Mesenchymal stem cell (in vitro differentiated cells and primary cell): ENCODE measurements at regions not wholly inside any gene's neighbourhood (a gene's known extent, or its start where the extent isn't known, plus 50 kb on each side); places are given as distances from the start of the nearest gene placed in this dataset.
A peak's percentile ranks its signal among the peaks of the same experiment; 100 is the strongest.

Experiments
- DNase-seq: peaks from one replicate; pipeline ENCODE4 v3.0.0-alpha.2; 2013
- H2AFZ ChIP-seq: one replicate; pipeline ENCODE4 v1.6.1; 2013; ENCODE audit warnings: low read depth, mild to moderate bottlenecking, control low read depth, inconsistent platforms, low read length, moderate library complexity
- H2AK5ac ChIP-seq: 2 replicates; pipeline ENCODE4 v1.6.1; 2013; ENCODE audit warnings: low read length, moderate library complexity, mild to moderate bottlenecking, inconsistent platforms; ENCODE audit not compliant: severe bottlenecking
- H2BK120ac ChIP-seq: one replicate; pipeline ENCODE4 v1.6.1; 2013; ENCODE audit warnings: low read depth, mild to moderate bottlenecking, inconsistent platforms, low read length, moderate library complexity
- H2BK12ac ChIP-seq, 2 experiments: one replicate each; pipeline ENCODE4 v1.6.1; 2013; ENCODE audit warnings: inconsistent platforms in 2 of 2, low read length in 2 of 2, mild to moderate bottlenecking in 2 of 2, moderate library complexity in 2 of 2, control low read depth in 1 of 2
- H2BK15ac ChIP-seq: one replicate; pipeline ENCODE4 v1.6.1; 2013; ENCODE audit warnings: mild to moderate bottlenecking, low read depth, inconsistent platforms; ENCODE audit not compliant: poor library complexity, severe bottlenecking
- H2BK5ac ChIP-seq: 2 replicates; pipeline ENCODE4 v1.6.1; 2013; ENCODE audit warnings: low read depth, mild to moderate bottlenecking, low read length, control low read depth, inconsistent platforms; ENCODE audit not compliant: poor library complexity, severe bottlenecking
- H3K14ac ChIP-seq, 2 experiments: one replicate each; pipeline ENCODE4 v1.6.1; 2013; ENCODE audit warnings: inconsistent platforms in 2 of 2, low read length in 2 of 2, control low read depth in 1 of 2, mild to moderate bottlenecking in 1 of 2, moderate library complexity in 1 of 2
- H3K18ac ChIP-seq, 2 experiments: one replicate each; pipeline ENCODE4 v1.6.1; 2013; ENCODE audit warnings: inconsistent platforms in 2 of 2, low read length in 2 of 2, control low read depth in 1 of 2, low read depth in 1 of 2, mild to moderate bottlenecking in 1 of 2
- H3K23ac ChIP-seq, 2 experiments: one replicate each; pipeline ENCODE4 v1.6.1; 2013; ENCODE audit warnings: inconsistent platforms in 2 of 2, low read length in 2 of 2, mild to moderate bottlenecking in 2 of 2, moderate library complexity in 2 of 2, control low read depth in 1 of 2
- H3K27ac ChIP-seq: 2 replicates; pipeline ENCODE4 v1.5.1; 2013; ENCODE audit warnings: mild to moderate bottlenecking, moderate library complexity, low read length, control low read depth, inconsistent platforms; ENCODE audit not compliant: poor library complexity, severe bottlenecking
- H3K27me3 ChIP-seq, 2 experiments: 2 replicates each; pipeline versions ENCODE4 v1.6.1 to v1.7.0; 2013; ENCODE audit warnings: low read length in 2 of 2, mild to moderate bottlenecking in 2 of 2, moderate library complexity in 2 of 2, control low read depth in 1 of 2, inconsistent platforms in 1 of 2; ENCODE audit not compliant: control insufficient read depth in 1 of 2, insufficient read depth in 1 of 2
- H3K36me3 ChIP-seq, 2 experiments: 2 replicates each; pipeline versions ENCODE4 v1.6.1 to v1.7.0; 2013; ENCODE audit warnings: low read length in 2 of 2, control low read depth in 1 of 2, inconsistent platforms in 1 of 2, low read depth in 1 of 2, mild to moderate bottlenecking in 1 of 2; ENCODE audit not compliant: insufficient read depth in 2 of 2, control insufficient read depth in 1 of 2
- H3K4ac ChIP-seq, 2 experiments: one replicate each; pipeline ENCODE4 v1.6.1; 2013; ENCODE audit warnings: inconsistent platforms in 2 of 2, low read length in 2 of 2, mild to moderate bottlenecking in 2 of 2, moderate library complexity in 2 of 2, control low read depth in 1 of 2, low read depth in 1 of 2
- H3K4me1 ChIP-seq: 2 replicates; pipeline ENCODE4 v1.6.1; 2013; ENCODE audit warnings: low read depth, low read length, control low read depth; ENCODE audit not compliant: control insufficient read depth, insufficient read depth
- H3K4me2 ChIP-seq: 2 replicates; pipeline ENCODE4 v1.6.1; 2013; ENCODE audit warnings: low read length, mild to moderate bottlenecking, inconsistent platforms; ENCODE audit not compliant: poor library complexity, severe bottlenecking
- H3K4me3 ChIP-seq, 2 experiments: 2 replicates each; pipeline versions ENCODE4 v1.5.1 to v1.7.0; 2013; ENCODE audit warnings: low read length in 2 of 2, mild to moderate bottlenecking in 2 of 2, control low read depth in 1 of 2, low read depth in 1 of 2; ENCODE audit not compliant: insufficient read depth in 1 of 2
- H3K79me1 ChIP-seq: replicated peaks from 2 replicates; pipeline ENCODE4 v1.6.1; 2013; ENCODE audit warnings: mild to moderate bottlenecking, control low read depth, low read length, inconsistent platforms; ENCODE audit not compliant: poor library complexity, severe bottlenecking
- H3K9ac ChIP-seq: 2 replicates; pipeline ENCODE4 v1.7.0; 2013; ENCODE audit warnings: mild to moderate bottlenecking, low read length, moderate library complexity
- H3K9me3 ChIP-seq: 2 replicates; pipeline ENCODE4 v1.7.0; 2013; ENCODE audit warnings: mild to moderate bottlenecking, low read length; ENCODE audit not compliant: control insufficient read depth
- H4K8ac ChIP-seq: one replicate; pipeline ENCODE4 v1.6.1; 2013; ENCODE audit warnings: inconsistent platforms, mild to moderate bottlenecking, low read length, moderate library complexity
- H4K91ac ChIP-seq: one replicate; pipeline ENCODE4 v1.6.1; 2013; ENCODE audit warnings: mild to moderate bottlenecking, low read length, inconsistent platforms
- WGBS: methylation state at CpG from one replicate; pipeline ENCODE4 v1.1.7; 2013; ENCODE audit warnings: mixed read lengths; 5-methylcytosine and 5-hydroxymethylcytosine counted together

DNA sequence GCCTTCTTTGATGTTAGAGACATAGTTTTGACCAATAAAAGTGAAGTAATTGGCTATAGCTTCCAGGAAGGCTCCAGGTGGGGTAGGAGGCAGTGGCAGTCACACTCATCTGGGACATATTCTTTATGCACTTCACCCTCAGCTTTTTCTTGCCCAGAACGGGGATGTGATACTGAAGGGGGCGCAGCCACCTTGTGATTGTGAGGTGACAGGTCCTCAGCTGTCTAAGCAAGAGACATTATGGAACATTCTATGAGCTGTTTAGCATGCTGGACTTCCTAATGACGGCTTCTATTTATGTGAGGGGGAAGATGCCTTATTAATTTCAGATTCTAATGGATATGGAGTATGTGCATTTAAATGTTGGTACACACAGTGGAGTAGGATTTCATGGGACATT lies 151.3 kb upstream of the ZFP64 start:
- DNase-seq: no peak
- 75% methylated on average over 3 of the region's 3 CpGs for whole genome bisulfite sequencing

GRCh38 chr20:52340036-52340634 lies 148.6 kb upstream of the ZFP64 start:
- H3K23ac ChIP-seq: no peak overlapping the region
- H3K9me3 ChIP-seq: peaks cover 2% of the 10 kb centered on the region
- no peak for DNase-seq
- no peaks in the 10 kb centered on the region for H3K4me1 ChIP-seq
- H2AK5ac ChIP-seq: no peak overlapping the region
- H2BK120ac ChIP-seq: no peak overlapping the region
- H3K4ac ChIP-seq: no peak overlapping the region
- H2BK12ac ChIP-seq: no peak overlapping the region
- no peak overlapping the region for H3K4me3 ChIP-seq
- no peak overlapping the region for H2AFZ ChIP-seq
- H4K8ac ChIP-seq: no peak overlapping the region
- no peaks in the 10 kb centered on the region for H3K79me1 ChIP-seq
- no peaks in the 10 kb centered on the region for H3K36me3 ChIP-seq
- H3K27ac ChIP-seq: no peak overlapping the region
- no peak overlapping the region for H3K18ac ChIP-seq
- WGBS: 73% methylated on average over 3 of the region's 4 CpGs
- H3K4me2 ChIP-seq: no peak overlapping the region
- H3K9ac ChIP-seq: no peak overlapping the region
- H2BK15ac ChIP-seq: no peak overlapping the region
- no peak overlapping the region for H4K91ac ChIP-seq
- no peak overlapping the region for H2BK5ac ChIP-seq
- H3K14ac ChIP-seq: no peak overlapping the region
- peaks cover 0 to 8% of the 10 kb centered on the region in 2 experiments for H3K27me3 ChIP-seq

More for the DNA sequence above, 151.3 kb upstream of the ZFP64 start:
- Histone ChIP-seq H2AFZ (peak overlapping the region; percentile 14), H3K9ac (no peak overlapping the region), H3K9me3 (peaks cover 2% of the 10 kb centered on the region), H4K91ac (no peak overlapping the region), H3K27ac (no peak overlapping the region), H3K18ac (no peak overlapping the region), H3K4ac (no peak overlapping the region), H2BK15ac (no peak overlapping the region), H3K4me3 (no peak overlapping the region), H2BK120ac (no peak overlapping the region), H3K4me1 (no peaks in the 10 kb centered on the region), H4K8ac (no peak overlapping the region), H2AK5ac (no peak overlapping the region), H3K14ac (no peak overlapping the region), H3K23ac (no peak overlapping the region), H3K27me3 (peaks cover 0 to 8% of the 10 kb centered on the region in 2 experiments), H3K36me3 (no peaks in the 10 kb centered on the region), H2BK5ac (no peak overlapping the region), H2BK12ac (no peak overlapping the region), H3K4me2 (no peak overlapping the region), H3K79me1 (no peaks in the 10 kb centered on the region)

GRCh38 chr20:52332649-52333250 lies 141.2 kb upstream of the ZFP64 start:
- no peak overlapping the region for H3K18ac ChIP-seq
- H2BK120ac ChIP-seq: no peak overlapping the region
- H3K23ac ChIP-seq: no peak overlapping the region
- peaks cover 0 to 33% of the 10 kb centered on the region in 2 experiments for H3K27me3 ChIP-seq
- no peak overlapping the region for H4K91ac ChIP-seq
- H3K79me1 ChIP-seq: no peaks in the 10 kb centered on the region
- H3K9ac ChIP-seq: no peak overlapping the region
- no peak overlapping the region for H3K4me3 ChIP-seq
- no peak for DNase-seq
- H2BK5ac ChIP-seq: no peak overlapping the region
- no peak overlapping the region for H3K4me2 ChIP-seq
- H2BK12ac ChIP-seq: no peak overlapping the region
- peaks cover 6% of the 10 kb centered on the region for H3K9me3 ChIP-seq
- no peaks in the 10 kb centered on the region for H3K36me3 ChIP-seq
- no peak overlapping the region for H3K14ac ChIP-seq
- H3K4ac ChIP-seq: no peak overlapping the region
- H2AK5ac ChIP-seq: no peak overlapping the region
- no peaks in the 10 kb centered on the region for H3K4me1 ChIP-seq
- no peak overlapping the region for H2AFZ ChIP-seq
- H4K8ac ChIP-seq: no peak overlapping the region
- H2BK15ac ChIP-seq: no peak overlapping the region
- WGBS: 71% methylated on average over 2 of the region's 2 CpGs
- no peak overlapping the region for H3K27ac ChIP-seq

- H2AK5ac ChIP-seq: no peak overlapping the region
- no peak overlapping the region for H2BK15ac ChIP-seq
- peaks cover 0 to 33% of the 10 kb centered on the region in 2 experiments for H3K27me3 ChIP-seq
- H3K4me3 ChIP-seq: no peak overlapping the region
- no peak overlapping the region for H3K9ac ChIP-seq
- H3K9me3 ChIP-seq: peaks cover 6% of the 10 kb centered on the region
- no peak overlapping the region for H4K91ac ChIP-seq
- no peak overlapping the region for H3K27ac ChIP-seq
- H3K4ac ChIP-seq: no peak overlapping the region
- H3K18ac ChIP-seq: no peak overlapping the region
- no peak overlapping the region for H4K8ac ChIP-seq
- no peaks in the 10 kb centered on the region for H3K79me1 ChIP-seq
- no peak overlapping the region for H3K14ac ChIP-seq
- no peaks in the 10 kb centered on the region for H3K4me1 ChIP-seq
- H2BK5ac ChIP-seq: no peak overlapping the region
- H3K23ac ChIP-seq: no peak overlapping the region
- no peak overlapping the region for H3K4me2 ChIP-seq
- H2BK120ac ChIP-seq: no peak overlapping the region
- no CpG with 5 or more reads among the region's 1 CpG for WGBS
- H2BK12ac ChIP-seq: no peak overlapping the region
- no peak for DNase-seq
- H2AFZ ChIP-seq: no peak overlapping the region
- H3K36me3 ChIP-seq: no peaks in the 10 kb centered on the region
These were observed 140.7 kb upstream of the ZFP64 start for GRCh38 chr20:52332230-52332629.
